Activated CD4-positive, alpha-beta T cell treated with anti-CD3 and anti-CD28 coated beads, Interleukin-2, amount 50 U/mL, for 4 hours (primary cell): ENCODE measurements at regions not wholly inside any gene's neighbourhood (a gene's known extent, or its start where the extent isn't known, plus 50 kb on each side); places are given as distances from the start of the nearest gene placed in this dataset.

Experiments
- DNase-seq, 2 experiments: peaks; one replicate each; pipeline ENCODE4 v3.0.0-alpha.2; 2020

GRCh38 chr2:14563324-14563723 is 69.2 kb upstream of the LRATD1 start:
- DNase-seq, result no peak

GRCh38 chr2:14565666-14566065 is 66.9 kb upstream of the LRATD1 start:
- DNase-seq, result no peak

- no peak for DNase-seq
These were observed 65.0 kb upstream of the LRATD1 start for GRCh38 chr2:14567561-14567960.

GRCh38 chr2:14569294-14569693 is 63.2 kb upstream of the LRATD1 start:
- DNase-seq, result no peak

- no peak for DNase-seq
These were observed 59.9 kb upstream of the LRATD1 start for GRCh38 chr2:14572633-14573032.

- no peak for DNase-seq
These were observed 54.7 kb upstream of the LRATD1 start for GRCh38 chr2:14577843-14578242.
